SK-N-SH treated with all-trans-retinoic acid at 6 μM for 48 hours (cell line): ENCODE measurements at regions not wholly inside any gene's neighbourhood (a gene's known extent, or its start where the extent isn't known, plus 50 kb on each side); places are given as distances from the start of the nearest gene placed in this dataset.

ENCODE experiments used
- ATAC-seq: fragments of 200-7000 bp; cut with Tn5 transposase; 3 replicates; pipeline ENCODE4 v1.9.1; 2020; ENCODE audit warnings: mild to moderate bottlenecking, moderate library complexity
- ARNTL ChIP-seq: fragments of 450-650 bp; formaldehyde crosslinking; IDR thresholded peaks from 2 replicates; pipeline ENCODE4 v1.5.0; 2020; ENCODE audit warnings: low read depth, mild to moderate bottlenecking, moderate library complexity, borderline replicate concordance
- BACH2 ChIP-seq: fragments of 250-450 bp; sonication (Bioruptor Pico); IDR thresholded peaks from 2 replicates; pipeline ENCODE4 v1.9.0; 2021; ENCODE audit warnings: mild to moderate bottlenecking, borderline replicate concordance
- CSDC2 ChIP-seq: fragments of 250-450 bp; sonication (Bioruptor Pico); IDR thresholded peaks from 2 replicates; pipeline ENCODE4 v1.5.0; 2020; ENCODE audit warnings: mild to moderate bottlenecking, moderate library complexity
- OSR1 ChIP-seq: fragments of 250-450 bp; sonication (Bioruptor Pico); IDR thresholded peaks from 2 replicates; pipeline ENCODE4 v1.8.0; 2022; ENCODE audit warnings: moderate library complexity, mild to moderate bottlenecking, inconsistent platforms
- PPARA ChIP-seq: fragments of 250-450 bp; sonication (Bioruptor Pico); IDR thresholded peaks from 2 replicates; pipeline ENCODE4 v1.5.0; 2020; ENCODE audit warnings: mild to moderate bottlenecking, borderline replicate concordance
- RARB ChIP-seq: fragments of 250-450 bp; sonication (Bioruptor Pico); IDR thresholded peaks from 2 replicates; pipeline ENCODE4 v1.8.0; 2021; ENCODE audit warnings: mild to moderate bottlenecking, moderate library complexity
- SNAI2 ChIP-seq: fragments of 250-450 bp; sonication (Bioruptor Pico); IDR thresholded peaks from 2 replicates; pipeline ENCODE4 v1.5.0; 2020; ENCODE audit warnings: mild to moderate bottlenecking, moderate library complexity
- TCF4 ChIP-seq: fragments of 250-450 bp; sonication (Bioruptor Pico); IDR thresholded peaks from 2 replicates; pipeline ENCODE4 v1.8.0; 2021; ENCODE audit warnings: mild to moderate bottlenecking, moderate library complexity, borderline replicate concordance
- ZC3H10 ChIP-seq: fragments of 250-450 bp; sonication (Bioruptor Pico); IDR thresholded peaks from 2 replicates; pipeline ENCODE4 v1.5.1; 2021; ENCODE audit warnings: mild to moderate bottlenecking, moderate library complexity
- ZFP30 ChIP-seq: fragments of 450-650 bp; formaldehyde crosslinking; IDR thresholded peaks from 2 replicates; pipeline ENCODE4 v1.5.0; 2022; ENCODE audit warnings: mild to moderate bottlenecking, moderate library complexity
- ZNF70 ChIP-seq: fragments of 450-650 bp; formaldehyde crosslinking; IDR thresholded peaks from 2 replicates; pipeline ENCODE4 v1.5.0; 2020; ENCODE audit warnings: mild to moderate bottlenecking, moderate library complexity
- ZNF8 ChIP-seq: fragments of 450-650 bp; formaldehyde crosslinking; IDR thresholded peaks from 2 replicates; pipeline ENCODE4 v1.5.0; 2020; ENCODE audit warnings: mild to moderate bottlenecking, moderate library complexity
- TF ChIP-seq, protein P1 (sequence below): fragments of 250-450 bp; sonication (Bioruptor Pico); IDR thresholded peaks from 2 replicates; pipeline ENCODE4 v1.8.0; 2020; ENCODE audit warnings: mild to moderate bottlenecking, moderate library complexity, borderline replicate concordance
- TF ChIP-seq, protein P2 (sequence below): fragments of 250-450 bp; sonication (Bioruptor Pico); IDR thresholded peaks from 2 replicates; pipeline ENCODE4 v1.5.0; 2020; ENCODE audit warnings: mild to moderate bottlenecking, moderate library complexity
- TF ChIP-seq, protein P3 (sequence below): fragments of 250-450 bp; sonication (Bioruptor Pico); IDR thresholded peaks from 2 replicates; pipeline ENCODE4 v1.5.1; 2020; ENCODE audit warnings: low read depth, mild to moderate bottlenecking, moderate library complexity
- TF ChIP-seq, protein P4 (sequence below): fragments of 250-450 bp; sonication (Bioruptor Pico); IDR thresholded peaks from 2 replicates; pipeline ENCODE4 v1.5.1; 2021; ENCODE audit warnings: mild to moderate bottlenecking, moderate library complexity
- TF ChIP-seq, protein P5 (sequence below): fragments of 250-450 bp; sonication (Bioruptor Pico); IDR thresholded peaks from 2 replicates; pipeline ENCODE4 v1.8.0; 2021; ENCODE audit warnings: low read depth, mild to moderate bottlenecking, moderate library complexity, borderline replicate concordance

DNA sequence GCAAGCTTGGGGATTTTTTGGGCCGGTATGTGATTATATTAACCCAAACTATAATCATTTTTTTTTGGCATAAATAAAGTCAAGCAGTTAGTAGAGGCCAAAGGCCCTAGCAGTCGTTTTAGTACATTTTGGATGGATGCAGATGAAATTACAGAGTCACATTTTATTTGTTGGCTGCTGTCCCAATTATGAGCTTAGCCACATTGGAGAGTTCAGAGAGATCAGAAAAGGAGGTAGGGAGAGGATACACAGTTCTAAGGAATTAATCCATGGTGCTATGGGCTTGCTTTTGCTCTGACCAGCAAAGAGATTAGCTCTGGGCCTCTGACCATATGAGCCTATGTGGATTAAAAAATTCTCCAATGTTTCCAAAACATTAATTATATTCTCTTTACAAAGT, 395.1 kb downstream of the RAPGEF2 start (continued):
- TF ChIP-seq, protein P1, sequence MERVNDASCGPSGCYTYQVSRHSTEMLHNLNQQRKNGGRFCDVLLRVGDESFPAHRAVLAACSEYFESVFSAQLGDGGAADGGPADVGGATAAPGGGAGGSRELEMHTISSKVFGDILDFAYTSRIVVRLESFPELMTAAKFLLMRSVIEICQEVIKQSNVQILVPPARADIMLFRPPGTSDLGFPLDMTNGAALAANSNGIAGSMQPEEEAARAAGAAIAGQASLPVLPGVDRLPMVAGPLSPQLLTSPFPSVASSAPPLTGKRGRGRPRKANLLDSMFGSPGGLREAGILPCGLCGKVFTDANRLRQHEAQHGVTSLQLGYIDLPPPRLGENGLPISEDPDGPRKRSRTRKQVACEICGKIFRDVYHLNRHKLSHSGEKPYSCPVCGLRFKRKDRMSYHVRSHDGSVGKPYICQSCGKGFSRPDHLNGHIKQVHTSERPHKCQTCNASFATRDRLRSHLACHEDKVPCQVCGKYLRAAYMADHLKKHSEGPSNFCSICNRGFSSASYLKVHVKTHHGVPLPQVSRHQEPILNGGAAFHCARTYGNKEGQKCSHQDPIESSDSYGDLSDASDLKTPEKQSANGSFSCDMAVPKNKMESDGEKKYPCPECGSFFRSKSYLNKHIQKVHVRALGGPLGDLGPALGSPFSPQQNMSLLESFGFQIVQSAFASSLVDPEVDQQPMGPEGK, result no peak

DNA sequence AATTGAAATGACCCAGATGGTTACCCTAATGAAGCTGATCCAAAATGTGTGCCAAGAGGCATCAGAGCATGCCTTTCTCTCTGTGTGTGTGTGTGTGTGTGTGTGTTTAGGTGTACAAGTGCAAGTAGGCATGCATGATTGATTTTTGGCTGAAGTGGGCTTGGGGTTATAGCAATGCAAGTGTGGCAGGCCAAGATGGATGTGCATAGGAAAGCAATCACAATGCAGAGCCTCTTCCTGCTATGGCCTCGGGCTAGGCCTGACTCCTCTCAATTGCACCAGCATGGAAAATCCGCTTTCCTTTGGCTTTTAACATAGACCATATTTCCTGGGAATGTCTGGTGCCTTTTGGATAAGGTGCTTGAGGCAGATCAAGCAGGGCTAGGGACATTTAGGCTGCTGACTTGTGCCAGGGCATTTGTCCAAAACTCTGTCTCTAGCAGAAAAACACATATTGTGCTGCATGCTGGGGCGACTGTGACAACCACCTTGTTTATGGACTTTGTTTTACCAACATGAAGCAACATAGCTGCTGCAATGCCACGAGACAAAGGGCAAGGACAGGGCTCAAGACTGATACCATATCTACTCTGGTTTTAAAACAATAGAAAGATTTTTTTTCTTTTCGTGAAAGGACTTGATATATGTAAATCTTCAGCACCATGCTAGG, 395.7 kb downstream of the RAPGEF2 start:
- no peak for ATAC-seq
- TF ChIP-seq ZNF8 (CRISPR knock-in tag) (no peak), ZC3H10 (no peak), SNAI2 (no peak), TCF4 (no peak), ZNF70 (CRISPR knock-in tag) (no peak), ARNTL (CRISPR knock-in tag) (no peak), RARB (CRISPR knock-in tag) (no peak), ZFP30 (CRISPR knock-in tag) (no peak), CSDC2 (CRISPR knock-in tag) (no peak), PPARA (CRISPR knock-in tag) (no peak), BACH2 (no peak)
- TF ChIP-seq, protein P2, sequence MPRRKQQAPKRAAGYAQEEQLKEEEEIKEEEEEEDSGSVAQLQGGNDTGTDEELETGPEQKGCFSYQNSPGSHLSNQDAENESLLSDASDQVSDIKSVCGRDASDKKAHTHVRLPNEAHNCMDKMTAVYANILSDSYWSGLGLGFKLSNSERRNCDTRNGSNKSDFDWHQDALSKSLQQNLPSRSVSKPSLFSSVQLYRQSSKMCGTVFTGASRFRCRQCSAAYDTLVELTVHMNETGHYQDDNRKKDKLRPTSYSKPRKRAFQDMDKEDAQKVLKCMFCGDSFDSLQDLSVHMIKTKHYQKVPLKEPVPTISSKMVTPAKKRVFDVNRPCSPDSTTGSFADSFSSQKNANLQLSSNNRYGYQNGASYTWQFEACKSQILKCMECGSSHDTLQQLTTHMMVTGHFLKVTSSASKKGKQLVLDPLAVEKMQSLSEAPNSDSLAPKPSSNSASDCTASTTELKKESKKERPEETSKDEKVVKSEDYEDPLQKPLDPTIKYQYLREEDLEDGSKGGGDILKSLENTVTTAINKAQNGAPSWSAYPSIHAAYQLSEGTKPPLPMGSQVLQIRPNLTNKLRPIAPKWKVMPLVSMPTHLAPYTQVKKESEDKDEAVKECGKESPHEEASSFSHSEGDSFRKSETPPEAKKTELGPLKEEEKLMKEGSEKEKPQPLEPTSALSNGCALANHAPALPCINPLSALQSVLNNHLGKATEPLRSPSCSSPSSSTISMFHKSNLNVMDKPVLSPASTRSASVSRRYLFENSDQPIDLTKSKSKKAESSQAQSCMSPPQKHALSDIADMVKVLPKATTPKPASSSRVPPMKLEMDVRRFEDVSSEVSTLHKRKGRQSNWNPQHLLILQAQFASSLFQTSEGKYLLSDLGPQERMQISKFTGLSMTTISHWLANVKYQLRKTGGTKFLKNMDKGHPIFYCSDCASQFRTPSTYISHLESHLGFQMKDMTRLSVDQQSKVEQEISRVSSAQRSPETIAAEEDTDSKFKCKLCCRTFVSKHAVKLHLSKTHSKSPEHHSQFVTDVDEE, result no peak
- TF ChIP-seq, protein P3, sequence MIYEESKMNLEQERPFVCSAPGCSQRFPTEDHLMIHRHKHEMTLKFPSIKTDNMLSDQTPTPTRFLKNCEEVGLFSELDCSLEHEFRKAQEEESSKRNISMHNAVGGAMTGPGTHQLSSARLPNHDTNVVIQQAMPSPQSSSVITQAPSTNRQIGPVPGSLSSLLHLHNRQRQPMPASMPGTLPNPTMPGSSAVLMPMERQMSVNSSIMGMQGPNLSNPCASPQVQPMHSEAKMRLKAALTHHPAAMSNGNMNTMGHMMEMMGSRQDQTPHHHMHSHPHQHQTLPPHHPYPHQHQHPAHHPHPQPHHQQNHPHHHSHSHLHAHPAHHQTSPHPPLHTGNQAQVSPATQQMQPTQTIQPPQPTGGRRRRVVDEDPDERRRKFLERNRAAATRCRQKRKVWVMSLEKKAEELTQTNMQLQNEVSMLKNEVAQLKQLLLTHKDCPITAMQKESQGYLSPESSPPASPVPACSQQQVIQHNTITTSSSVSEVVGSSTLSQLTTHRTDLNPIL (CRISPR knock-in tag), result no peak
- TF ChIP-seq, protein P4, sequence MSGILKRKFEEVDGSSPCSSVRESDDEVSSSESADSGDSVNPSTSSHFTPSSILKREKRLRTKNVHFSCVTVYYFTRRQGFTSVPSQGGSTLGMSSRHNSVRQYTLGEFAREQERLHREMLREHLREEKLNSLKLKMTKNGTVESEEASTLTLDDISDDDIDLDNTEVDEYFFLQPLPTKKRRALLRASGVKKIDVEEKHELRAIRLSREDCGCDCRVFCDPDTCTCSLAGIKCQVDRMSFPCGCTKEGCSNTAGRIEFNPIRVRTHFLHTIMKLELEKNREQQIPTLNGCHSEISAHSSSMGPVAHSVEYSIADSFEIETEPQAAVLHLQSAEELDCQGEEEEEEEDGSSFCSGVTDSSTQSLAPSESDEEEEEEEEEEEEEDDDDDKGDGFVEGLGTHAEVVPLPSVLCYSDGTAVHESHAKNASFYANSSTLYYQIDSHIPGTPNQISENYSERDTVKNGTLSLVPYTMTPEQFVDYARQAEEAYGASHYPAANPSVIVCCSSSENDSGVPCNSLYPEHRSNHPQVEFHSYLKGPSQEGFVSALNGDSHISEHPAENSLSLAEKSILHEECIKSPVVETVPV (CRISPR knock-in tag), result no peak
- TF ChIP-seq, protein P5, sequence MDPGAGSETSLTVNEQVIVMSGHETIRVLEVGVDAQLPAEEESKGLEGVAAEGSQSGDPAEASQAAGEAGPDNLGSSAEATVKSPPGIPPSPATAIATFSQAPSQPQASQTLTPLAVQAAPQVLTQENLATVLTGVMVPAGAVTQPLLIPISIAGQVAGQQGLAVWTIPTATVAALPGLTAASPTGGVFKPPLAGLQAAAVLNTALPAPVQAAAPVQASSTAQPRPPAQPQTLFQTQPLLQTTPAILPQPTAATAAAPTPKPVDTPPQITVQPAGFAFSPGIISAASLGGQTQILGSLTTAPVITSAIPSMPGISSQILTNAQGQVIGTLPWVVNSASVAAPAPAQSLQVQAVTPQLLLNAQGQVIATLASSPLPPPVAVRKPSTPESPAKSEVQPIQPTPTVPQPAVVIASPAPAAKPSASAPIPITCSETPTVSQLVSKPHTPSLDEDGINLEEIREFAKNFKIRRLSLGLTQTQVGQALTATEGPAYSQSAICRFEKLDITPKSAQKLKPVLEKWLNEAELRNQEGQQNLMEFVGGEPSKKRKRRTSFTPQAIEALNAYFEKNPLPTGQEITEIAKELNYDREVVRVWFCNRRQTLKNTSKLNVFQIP, result no peak
- TF ChIP-seq, protein P1, result no peak

DNA sequence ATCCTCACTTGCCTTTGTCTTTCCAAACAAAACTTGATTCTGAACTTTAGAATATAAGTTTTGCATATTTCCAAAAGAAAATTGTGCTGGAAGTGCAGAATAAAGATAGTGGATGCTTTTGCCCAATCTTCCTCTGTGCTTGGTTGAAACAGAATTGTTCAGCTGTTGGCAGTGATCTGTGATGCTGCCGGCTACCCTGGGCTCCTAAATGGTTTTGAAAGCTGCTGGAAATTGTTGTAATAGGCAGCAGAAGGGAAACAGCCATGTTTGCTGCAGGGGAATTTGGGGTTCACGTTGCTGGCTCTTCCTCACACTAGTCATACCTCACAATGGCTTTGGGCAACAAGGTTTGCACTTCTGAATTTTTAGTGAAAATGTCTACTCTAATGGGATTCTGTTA, 398.0 kb downstream of the RAPGEF2 start:
- ATAC-seq, result no peak
- no peak for TF ChIP-seq OSR1 (CRISPR knock-in tag)
